Suppressor macrophage treated with lipopolysaccharide for 4 hours (primary cell): ENCODE measurements at regions not wholly inside any gene's neighbourhood (a gene's known extent, or its start where the extent isn't known, plus 50 kb on each side); places are given as distances from the start of the nearest gene placed in this dataset.
"Not testable (repeated sequence)": the region's sequence is repeated elsewhere in the genome, so short reads cannot be mapped to it uniquely, and the experiment has no call there.

Experiments
- DNase-seq: peaks from one replicate; pipeline ENCODE4 v3.0.0-alpha.2; 2020

GRCh38 chr14:87409393-87409792 lies 583.6 kb downstream of the GALC start:
- DNase-seq, result no peak

- no peak for DNase-seq
Observed at GRCh38 chr14:87407344-87407743, 585.6 kb downstream of the GALC start.

- no peak for DNase-seq
Observed at GRCh38 chr14:87405563-87405962, 587.4 kb downstream of the GALC start.

GRCh38 chr14:87397499-87397898 lies 595.5 kb downstream of the GALC start:
- DNase-seq, result no peak

- no peak for DNase-seq
Observed at GRCh38 chr14:87391066-87391465, 601.9 kb downstream of the GALC start.

- DNase-seq, result no peak
Observed at GRCh38 chr14:87388946-87389345, 604.0 kb downstream of the GALC start.

GRCh38 chr14:87387806-87388205 lies 605.2 kb downstream of the GALC start:
- DNase-seq, result no peak

GRCh38 chr14:87386524-87386923 lies 606.5 kb downstream of the GALC start:
- DNase-seq, result no peak

GRCh38 chr14:87380054-87380453 lies 612.9 kb downstream of the GALC start:
- DNase-seq, result no peak

- no peak for DNase-seq
Observed at GRCh38 chr14:87368751-87369150, 624.2 kb downstream of the GALC start.

- not testable (repeated sequence) for DNase-seq
Observed at GRCh38 chr14:87360246-87360645, 632.7 kb downstream of the GALC start.

GRCh38 chr14:87351007-87351406 lies 642.0 kb downstream of the GALC start:
- no peak for DNase-seq

- no peak for DNase-seq
Observed at GRCh38 chr14:87349921-87350320, 643.1 kb downstream of the GALC start.

- DNase-seq, result no peak
Observed at GRCh38 chr14:87343652-87344051, 649.3 kb downstream of the GALC start.

- no peak for DNase-seq
Observed at GRCh38 chr14:87334997-87335685, 657.8 kb downstream of the GALC start.

GRCh38 chr14:87331991-87332390 lies 661.0 kb downstream of the GALC start:
- no peak for DNase-seq

GRCh38 chr14:87325741-87326140 lies 667.2 kb downstream of the GALC start:
- DNase-seq, result no peak

- DNase-seq, result no peak
Observed at GRCh38 chr14:87323191-87323590, 669.8 kb downstream of the GALC start.

GRCh38 chr14:87321548-87321947 lies 671.4 kb downstream of the GALC start:
- DNase-seq, result no peak

- DNase-seq, result no peak
Observed at GRCh38 chr14:87312894-87313205, 680.1 kb downstream of the GALC start.

- no peak for DNase-seq
Observed at GRCh38 chr14:87312169-87312893, 680.7 kb downstream of the GALC start.

GRCh38 chr14:87309557-87309956 lies 683.4 kb downstream of the GALC start:
- no peak for DNase-seq

- no peak for DNase-seq
Observed at GRCh38 chr14:87306409-87307168, 686.4 kb downstream of the GALC start.

- DNase-seq, result no peak
Observed at GRCh38 chr14:87305345-87305744, 687.6 kb downstream of the GALC start.
